ENCODE measurements at regions not wholly inside any gene's neighbourhood (a gene's known extent, or its start where the extent isn't known, plus 50 kb on each side); places are given as distances from the start of the nearest gene placed in this dataset.

DNA sequence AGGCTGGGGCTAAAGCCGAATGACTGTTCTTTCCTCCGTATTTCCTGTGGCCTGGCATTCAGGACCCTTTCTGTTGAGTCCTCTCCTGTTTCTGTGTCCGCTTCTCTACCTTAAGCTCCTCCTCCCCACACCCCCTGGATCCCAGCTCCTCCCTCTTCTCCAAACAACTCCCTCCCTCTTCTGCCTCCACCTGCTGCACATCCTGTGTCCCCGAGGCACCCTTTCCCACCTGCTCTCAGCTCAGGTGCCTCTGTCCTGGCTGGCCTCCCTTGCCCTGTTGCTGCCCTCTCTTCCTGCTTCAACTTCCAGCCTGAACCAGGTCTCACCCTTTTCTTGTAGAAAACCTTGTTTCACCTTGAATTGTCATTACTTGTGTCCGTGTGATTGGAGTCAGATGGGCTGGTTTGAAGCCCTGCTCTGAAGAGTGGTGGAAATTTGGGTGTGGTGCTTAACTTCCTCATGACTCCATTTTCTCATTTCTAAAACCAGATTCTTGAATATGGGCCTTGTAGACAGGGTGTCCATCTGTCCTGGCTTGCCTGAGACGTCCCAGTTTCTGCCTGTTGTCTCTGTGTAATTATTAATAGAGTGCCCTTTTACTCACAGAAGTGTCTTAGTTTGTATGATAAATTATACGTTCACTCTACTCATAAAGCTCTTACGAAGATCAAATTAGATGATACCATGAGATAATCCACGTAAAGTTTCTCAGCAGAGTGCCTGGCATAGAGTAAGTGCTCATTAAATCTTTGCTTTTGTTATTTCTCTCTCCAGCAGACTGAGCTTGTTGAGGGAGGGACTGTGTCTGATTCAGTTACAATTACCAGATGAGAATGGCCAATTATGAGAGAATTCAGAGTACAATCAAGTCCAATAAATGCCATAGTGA lies 58.9 kb upstream of the TRABD2B start:
- Mint-ChIP-seq H3K9me3 (no peaks in the 10 kb centered on the region), H3K4me1 (ENCODE audit: low read depth in 2 of 2) (no peaks in the 10 kb centered on the region), H3K36me3 (no peaks in the 10 kb centered on the region), H3K4me3 (no peak overlapping the region), H3K27ac (no peak overlapping the region), H3K27me3 (peaks cover 13 to 25% of the 10 kb centered on the region in 2 donors)
- ATAC-seq (no peak), DNase-seq (ENCODE audit: low spot score) (no peak)

- no peak for ATAC-seq
- Mint-ChIP-seq H3K36me3 (no peaks in the 10 kb centered on the region), H3K9me3 (no peaks in the 10 kb centered on the region), H3K27ac (no peak overlapping the region), H3K4me3 (no peak overlapping the region), H3K4me1 (ENCODE audit: low read depth in 2 of 2) (no peaks in the 10 kb centered on the region), H3K27me3 (peaks cover 17 to 32% of the 10 kb centered on the region in 2 donors)
- no peak for DNase-seq (ENCODE audit: low spot score)
These were observed 57.0 kb upstream of the TRABD2B start for GRCh38 chr1:48054232-48054631.

GRCh38 chr1:48052923-48053291 lies 55.7 kb upstream of the TRABD2B start:
- Mint-ChIP-seq H3K36me3 (no peaks in the 10 kb centered on the region), H3K27ac (no peak overlapping the region), H3K27me3 (peaks cover 17 to 32% of the 10 kb centered on the region in 2 donors), H3K4me3 (no peak overlapping the region), H3K4me1 (ENCODE audit: low read depth in 2 of 2) (no peaks in the 10 kb centered on the region), H3K9me3 (no peaks in the 10 kb centered on the region)
- DNase-seq (ENCODE audit: low spot score), result no peak
- no peak for ATAC-seq

DNA sequence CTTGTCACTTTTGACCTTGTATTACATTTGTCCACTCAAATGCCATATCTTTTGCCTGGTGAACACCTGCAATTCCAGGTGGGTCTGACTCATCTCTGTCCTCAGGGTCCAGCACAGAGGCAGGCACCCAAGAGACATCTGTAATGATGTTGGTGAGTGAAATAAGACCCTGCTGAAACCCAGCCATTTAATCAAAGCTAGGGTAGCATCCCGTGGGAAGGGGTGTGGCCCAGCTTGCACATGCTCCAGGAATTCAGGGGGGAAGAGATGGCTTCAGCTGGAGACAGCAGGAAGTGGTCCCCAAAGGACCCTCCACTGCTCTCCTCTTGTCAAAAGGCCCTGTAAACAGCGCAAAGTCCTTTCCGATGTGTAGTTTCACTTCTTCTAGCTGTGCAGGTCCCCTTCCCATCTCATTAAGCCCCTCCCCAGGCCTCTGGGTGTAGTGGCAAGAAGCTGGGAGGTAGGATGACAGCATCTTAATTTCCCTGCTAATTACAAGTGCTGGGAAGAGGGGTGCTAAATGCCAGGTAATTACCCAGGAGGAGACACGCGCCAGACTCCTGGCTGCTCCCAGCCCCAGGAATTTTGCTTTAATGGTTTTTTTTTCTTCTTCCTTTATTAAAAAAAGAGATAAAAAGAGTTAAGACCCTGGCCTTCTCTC lies 54.4 kb upstream of the TRABD2B start:
- no peak overlapping the region for H3K4me3 Mint-ChIP-seq
- peaks cover 0 to 2% of the 10 kb centered on the region in 2 donors for H3K4me1 Mint-ChIP-seq (ENCODE audit: low read depth in 2 of 2)
- peaks cover 14 to 24% of the 10 kb centered on the region in 2 donors for H3K27me3 Mint-ChIP-seq
- H3K36me3 Mint-ChIP-seq, result no peaks in the 10 kb centered on the region
- ATAC-seq (no peak), DNase-seq (ENCODE audit: low spot score) (no peak)
- H3K9me3 Mint-ChIP-seq, result no peaks in the 10 kb centered on the region
- H3K27ac Mint-ChIP-seq, result no peak overlapping the region

DNA sequence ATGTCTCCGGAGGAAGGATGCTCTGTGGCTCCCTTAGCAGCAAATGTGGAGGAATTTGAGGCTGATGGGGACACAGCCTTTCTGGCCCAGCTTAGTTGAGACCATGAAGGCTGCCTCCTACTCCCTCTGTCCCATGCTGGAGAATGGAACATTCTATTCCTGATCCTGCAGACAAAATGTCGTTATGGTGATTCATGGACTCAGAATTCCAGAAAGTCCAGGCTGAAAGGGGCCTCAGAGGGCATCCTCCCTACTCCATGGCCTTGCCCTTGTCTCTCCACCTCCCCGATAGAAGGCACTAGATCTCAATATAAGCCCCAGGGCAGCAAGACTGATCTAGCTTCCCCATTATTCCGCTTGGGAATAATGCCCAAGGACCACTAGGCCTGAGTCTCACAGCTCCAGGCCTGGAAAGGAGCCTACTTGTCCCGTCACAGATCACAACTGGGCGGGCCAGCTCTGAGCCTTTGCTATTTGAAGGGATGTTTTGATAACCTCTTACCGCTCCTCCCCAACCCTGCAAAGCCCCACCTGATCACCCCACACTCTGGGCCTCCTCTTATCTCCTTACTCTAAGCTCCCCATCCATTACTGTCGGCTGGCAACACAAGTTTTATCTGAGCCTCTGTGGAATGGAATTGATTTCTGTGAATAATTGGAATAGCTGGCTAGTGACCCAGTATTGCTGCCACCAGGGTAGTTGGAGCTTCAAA lies 52.8 kb upstream of the TRABD2B start:
- Mint-ChIP-seq H3K9me3 (no peaks in the 10 kb centered on the region), H3K27ac (no peak overlapping the region), H3K4me1 (ENCODE audit: low read depth in 2 of 2) (peaks cover 0 to 2% of the 10 kb centered on the region in 2 donors), H3K27me3 (peaks cover 8 to 12% of the 10 kb centered on the region in 2 donors), H3K4me3 (no peak overlapping the region), H3K36me3 (no peaks in the 10 kb centered on the region)
- no peak for ATAC-seq
- DNase-seq (ENCODE audit: low spot score), result no peak

- Mint-ChIP-seq H3K9me3 (no peaks in the 10 kb centered on the region), H3K4me3 (no peak overlapping the region), H3K27me3 (peaks cover 7 to 8% of the 10 kb centered on the region in 2 donors), H3K36me3 (no peaks in the 10 kb centered on the region), H3K27ac (no peak overlapping the region), H3K4me1 (ENCODE audit: low read depth in 2 of 2) (peaks cover 0 to 2% of the 10 kb centered on the region in 2 donors)
- ATAC-seq (no peak), DNase-seq (ENCODE audit: low spot score) (no peak)
These were observed 51.8 kb upstream of the TRABD2B start for GRCh38 chr1:48048980-48049379.

DNA sequence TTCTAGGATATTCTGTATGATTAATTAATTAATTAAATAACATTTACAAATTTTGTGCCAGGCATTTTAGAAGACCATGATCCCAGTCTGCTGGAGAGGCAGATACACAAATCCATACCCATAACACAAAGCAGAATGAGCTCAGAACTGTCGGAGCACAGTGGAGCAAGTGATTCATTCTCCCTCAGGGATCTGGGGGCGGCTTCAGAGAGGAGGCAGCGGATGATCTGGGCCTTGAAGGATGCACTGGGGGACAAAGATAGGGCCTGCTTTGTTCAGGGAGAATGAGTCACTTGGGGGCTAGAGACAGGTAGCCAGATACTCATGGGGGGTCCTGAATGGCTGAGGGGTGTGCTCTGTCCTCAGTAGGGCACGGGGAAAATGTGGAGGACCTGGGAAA lies 50.9 kb upstream of the TRABD2B start:
- Mint-ChIP-seq H3K27ac (no peak overlapping the region), H3K9me3 (no peaks in the 10 kb centered on the region), H3K27me3 (peaks cover 7 to 8% of the 10 kb centered on the region in 2 donors), H3K4me3 (no peak overlapping the region), H3K36me3 (no peaks in the 10 kb centered on the region), H3K4me1 (ENCODE audit: low read depth in 2 of 2) (peaks cover 0 to 2% of the 10 kb centered on the region in 2 donors)
- ATAC-seq, result no peak
- DNase-seq (ENCODE audit: low spot score), result no peak

GRCh38 chr1:48047116-48047515 lies 49.9 kb upstream of the TRABD2B start:
- ATAC-seq, result no peak
- H3K36me3 Mint-ChIP-seq, result no peaks in the 10 kb centered on the region
- no peaks in the 10 kb centered on the region for H3K9me3 Mint-ChIP-seq
- peaks cover 8 to 10% of the 10 kb centered on the region in 2 donors for H3K27me3 Mint-ChIP-seq
- no peak for DNase-seq (ENCODE audit: low spot score)
- no peak overlapping the region for H3K27ac Mint-ChIP-seq
- H3K4me3 Mint-ChIP-seq, result no peak overlapping the region
- H3K4me1 Mint-ChIP-seq (ENCODE audit: low read depth in 2 of 2), result peaks cover 0 to 2% of the 10 kb centered on the region in 2 donors

All from natural killer cell treated with Interleukin-12 subunit alpha and Interleukin-12 subunit beta and Interleukin-15 and Interleukin-18, amount 100 ng/mL, for 72 hours (primary cell).